GM21367 (cell line): ENCODE measurements at regions not wholly inside any gene's neighbourhood (a gene's known extent, or its start where the extent isn't known, plus 50 kb on each side); places are given as distances from the start of the nearest gene placed in this dataset.
"Not testable (repeated sequence)": the region's sequence is repeated elsewhere in the genome, so short reads cannot be mapped to it uniquely, and the experiment has no call there.

ENCODE experiments used
- ATAC-seq: cut with Tn5 transposase; IDR thresholded peaks from one replicate; pipeline ENCODE4 v1.9.1; 2021; ENCODE audit not compliant: unreplicated experiment

DNA sequence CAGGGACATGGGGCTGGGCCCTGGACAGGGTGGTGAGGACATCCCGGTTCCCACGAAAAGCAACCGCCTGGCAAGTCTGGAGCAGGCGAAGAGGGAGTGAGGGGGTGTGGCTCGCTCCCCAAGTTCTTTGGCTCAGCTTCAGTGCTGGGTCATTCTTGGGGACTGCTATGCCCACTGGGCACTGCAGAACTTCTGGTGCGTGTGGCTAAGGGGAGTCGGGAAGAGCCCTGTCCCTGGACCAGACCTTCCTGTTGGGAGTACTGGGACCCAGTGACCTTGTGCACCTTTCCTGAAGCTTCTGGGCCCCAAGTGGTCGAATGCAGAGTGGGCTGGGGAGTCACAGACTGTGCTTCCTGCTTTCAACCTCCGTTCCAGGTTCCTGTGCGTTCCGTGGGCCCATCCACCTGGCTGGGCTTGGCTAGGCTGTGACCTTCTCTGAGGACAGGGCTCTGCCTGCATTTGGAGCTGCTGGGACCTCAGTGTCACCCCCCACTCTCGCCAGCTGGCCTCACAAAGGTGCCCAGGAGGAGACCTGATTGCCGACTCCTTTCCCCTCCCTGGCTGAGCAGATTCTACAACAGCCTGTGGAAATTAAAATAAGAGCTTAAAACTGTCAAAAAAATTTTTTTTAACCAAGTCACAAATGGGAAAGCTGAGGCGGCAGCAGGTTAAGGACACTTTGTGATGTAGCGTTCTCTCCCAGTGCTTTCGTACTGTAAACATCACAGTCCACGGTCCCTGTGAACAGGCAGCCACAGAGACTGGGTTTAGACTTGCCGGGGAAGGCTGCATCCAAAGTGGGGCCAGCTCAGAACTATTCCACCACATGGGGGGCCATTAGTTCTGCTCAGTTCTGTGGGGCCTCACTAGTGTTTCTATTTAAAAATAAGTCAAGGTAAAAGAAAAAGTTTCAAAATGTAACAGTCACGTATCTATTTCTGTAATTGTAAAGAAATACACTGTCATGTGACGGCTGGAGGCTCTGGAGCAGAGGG is 63.8 kb upstream of the WNT7B start:
- ATAC-seq = no peak

DNA sequence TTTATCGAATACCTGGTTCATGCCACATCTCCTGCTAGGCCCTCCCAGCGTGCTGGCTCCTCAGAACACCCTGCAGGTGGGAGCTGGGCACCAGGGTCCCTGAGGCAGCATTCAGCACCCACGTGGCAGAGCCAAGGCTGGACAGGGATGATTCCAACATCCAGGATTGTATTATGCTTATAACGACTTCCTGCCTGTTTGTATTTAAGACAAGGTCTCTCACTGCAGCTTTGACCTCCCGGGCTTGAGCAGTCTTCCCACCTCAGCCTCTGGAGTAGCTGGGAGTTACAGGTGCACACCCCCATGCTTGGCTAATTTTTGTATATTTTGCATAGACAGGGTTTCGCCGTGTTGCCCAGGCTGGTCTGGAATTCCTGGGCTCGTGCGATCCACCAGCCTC is 64.7 kb upstream of the WNT7B start:
- ATAC-seq = no peak

DNA sequence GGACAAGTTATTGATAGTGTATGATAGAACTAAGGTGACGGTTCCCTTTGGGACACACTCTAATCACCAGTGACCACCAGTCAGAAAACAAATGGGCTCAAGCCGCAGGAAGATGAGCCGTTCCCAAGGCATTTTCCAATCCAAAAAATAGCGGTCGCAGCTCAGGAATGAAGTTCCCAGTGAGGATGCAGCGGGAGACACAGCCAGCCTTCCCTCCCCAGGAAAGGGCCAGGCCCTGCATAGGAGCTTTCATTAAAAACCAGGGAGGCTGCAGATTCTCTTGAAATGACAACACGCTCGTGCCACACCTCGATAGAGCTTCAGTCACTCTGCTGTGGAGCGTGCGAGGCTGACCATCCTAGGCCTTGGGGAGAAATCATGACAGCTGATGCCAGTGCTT is 65.8 kb upstream of the WNT7B start:
- ATAC-seq = no peak

DNA sequence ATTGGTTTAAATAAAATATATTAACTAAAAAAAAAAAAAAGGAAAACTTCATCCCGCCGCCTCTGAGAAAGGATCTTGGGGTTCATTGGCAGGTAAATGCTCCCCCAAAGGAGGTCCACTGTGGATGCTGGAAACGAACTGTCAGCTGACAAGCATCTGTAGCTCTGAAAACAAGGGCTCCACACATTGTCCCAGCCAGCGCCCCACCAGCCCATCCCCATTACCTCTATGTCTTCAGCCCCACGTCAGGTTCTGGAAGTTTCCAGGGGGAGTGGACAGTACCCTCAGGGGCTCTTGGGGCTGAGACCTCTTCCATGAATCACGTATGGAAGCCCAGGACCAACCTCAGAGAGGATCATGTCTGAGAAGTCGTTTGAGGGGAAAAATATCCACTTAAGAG is 66.4 kb upstream of the WNT7B start:
- no peak for ATAC-seq

DNA sequence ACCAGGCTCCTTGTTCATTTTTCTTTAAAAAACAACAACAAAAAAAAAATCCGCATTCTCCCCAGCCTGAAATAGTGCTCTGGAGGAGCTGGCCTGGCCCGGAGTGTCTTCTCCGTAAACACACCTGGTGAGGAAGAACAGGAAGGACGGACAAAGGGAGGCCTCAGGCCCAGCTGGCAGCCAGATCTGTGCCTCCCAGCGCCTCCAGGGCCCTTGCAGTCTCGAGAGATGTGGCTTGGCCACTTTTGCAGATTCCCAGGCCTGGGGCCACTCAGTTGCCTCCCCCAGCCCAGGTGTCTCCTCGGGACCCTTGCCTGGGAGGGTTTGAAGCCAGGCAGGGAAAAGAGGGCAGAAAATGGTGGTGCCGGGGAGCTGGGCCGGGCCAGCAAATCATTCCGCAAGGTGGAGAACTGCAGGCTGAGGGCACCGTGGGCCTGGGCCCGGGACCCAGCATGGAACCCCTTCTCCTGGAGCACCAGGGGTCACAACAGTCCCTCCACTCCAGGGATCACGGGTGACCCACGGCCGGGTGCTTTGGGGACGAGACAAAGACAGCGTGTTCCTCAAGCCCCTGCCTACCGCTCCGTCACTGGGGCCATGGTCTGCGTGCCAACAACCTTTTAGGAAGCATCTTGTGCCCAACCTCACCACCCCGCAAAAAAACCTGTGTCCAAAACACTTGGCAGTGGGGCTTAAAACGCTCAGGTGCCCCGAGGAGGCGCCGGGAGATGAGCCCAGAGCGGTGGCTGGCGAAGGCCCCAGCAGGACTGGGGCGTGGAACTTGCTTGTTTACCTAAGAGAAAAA is 67.1 kb upstream of the WNT7B start:
- no peak for ATAC-seq

DNA sequence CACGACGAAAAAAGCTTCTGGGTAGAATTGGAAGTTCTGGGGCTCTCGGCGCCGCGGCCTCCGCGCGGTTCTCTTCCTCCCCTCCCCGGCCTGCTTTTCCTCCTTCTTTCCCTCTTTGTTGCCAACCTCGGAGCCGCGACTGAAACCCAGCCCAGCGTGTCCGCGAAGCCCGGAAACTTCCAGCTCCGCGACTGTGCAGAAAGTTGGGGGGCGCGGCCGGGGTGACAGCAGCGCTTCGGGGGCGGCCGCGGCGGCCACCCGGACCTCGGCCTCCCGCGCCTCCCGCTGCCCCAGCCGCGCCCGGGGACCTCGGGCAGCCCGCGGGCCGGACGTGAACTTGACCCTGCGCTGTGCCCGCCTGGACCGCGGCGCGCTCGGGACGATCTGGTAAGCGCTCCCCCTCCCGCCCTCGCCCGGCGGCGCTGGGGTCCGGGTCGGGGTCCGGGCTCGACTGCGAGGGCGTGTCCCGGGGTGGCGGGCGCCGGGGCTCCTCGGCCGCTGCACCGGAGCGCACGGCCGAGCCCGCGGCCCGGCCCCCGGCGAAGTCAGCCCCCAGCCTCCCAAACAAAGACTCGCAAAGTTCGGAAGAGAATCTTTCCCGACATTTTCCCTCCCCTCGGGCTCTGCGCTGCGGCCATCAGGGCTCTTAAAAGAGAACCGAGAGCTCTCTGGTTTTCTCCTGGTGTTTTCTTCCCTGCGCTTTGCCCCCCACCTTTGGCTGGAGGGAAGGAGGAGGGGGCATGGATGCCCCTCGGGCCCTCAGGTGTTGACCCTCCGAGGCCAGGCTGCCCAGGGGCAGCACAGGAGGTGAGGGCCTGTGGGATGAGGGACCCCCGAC is 67.9 kb upstream of the WNT7B start:
- no peak for ATAC-seq

DNA sequence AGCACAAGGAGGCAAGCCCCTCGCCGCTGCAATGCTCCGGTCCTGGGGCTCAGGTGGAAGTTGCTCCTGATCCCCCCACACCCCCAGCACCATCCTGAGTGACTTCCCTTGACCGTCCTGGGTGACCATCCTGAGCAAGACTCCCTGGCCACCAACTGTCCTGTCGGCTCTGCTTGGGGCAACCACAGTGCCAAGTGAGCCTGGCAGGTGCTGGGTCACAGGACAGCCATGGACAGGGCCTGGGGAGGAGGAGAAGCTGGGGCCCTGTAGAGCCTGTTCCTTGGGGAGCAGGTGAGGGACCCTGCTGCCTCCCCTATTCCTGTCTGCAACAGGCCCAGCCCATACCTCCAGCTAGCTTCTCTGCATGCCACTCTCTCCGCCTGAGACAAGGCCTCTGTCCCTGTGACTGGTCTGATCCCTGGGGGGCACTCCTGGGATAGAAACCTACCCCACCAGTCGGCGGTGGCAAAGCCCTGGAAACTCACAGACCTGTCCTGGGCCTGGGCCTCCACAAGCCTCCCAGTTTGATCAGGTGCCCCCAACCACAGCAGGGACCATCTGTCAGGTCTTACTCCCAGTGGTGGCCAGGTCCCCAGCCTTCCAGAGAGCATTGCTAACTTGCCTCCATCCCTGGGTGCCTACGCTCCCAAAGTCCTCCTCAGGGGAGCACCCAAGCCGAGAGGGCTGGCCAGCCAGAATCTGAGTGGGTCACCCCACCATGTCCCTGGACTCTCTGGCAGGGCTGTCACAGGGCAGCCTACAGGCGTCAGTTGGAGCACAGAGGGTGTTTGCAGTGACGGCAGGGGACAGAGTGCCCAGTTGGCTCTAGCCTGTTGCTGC is 68.7 kb upstream of the WNT7B start:
- ATAC-seq = no peak

DNA sequence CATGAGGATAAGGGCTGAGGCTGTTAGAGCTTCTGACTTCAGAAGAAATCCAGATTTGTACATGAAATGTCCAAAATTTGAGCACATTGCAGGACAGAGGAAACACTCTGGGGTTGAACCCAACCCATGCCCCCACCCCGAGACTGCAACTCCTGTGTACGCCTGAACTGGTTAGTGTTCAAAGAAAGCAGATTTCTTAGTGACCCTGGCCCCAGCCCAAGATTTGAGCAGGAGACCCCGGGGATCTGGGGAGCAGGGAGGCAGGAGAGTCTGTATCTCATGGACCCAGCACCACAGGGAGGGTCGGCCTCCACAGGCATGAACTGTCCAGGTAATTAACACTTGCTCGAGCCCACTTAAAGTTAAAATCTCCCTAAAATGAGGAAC is 69.3 kb upstream of the WNT7B start:
- ATAC-seq = no peak

DNA sequence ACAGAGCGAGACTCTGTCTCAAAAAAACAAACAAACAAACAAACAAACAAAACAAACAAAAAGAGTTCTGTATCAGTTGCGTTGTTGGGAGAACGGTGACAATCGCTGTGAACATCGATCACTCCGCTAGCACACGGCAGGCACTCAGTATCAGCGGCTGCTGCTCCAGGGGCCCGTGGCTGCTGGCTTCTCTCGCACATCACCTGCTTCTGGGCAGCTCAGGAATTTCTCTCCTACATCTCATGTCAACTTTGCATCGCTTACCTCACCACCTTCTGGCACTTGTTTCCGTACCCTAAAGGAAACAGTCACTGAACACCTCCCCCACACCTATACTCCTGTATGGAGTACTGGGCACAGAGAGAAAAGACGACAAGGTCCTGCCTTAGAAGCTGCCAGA is 70.3 kb upstream of the WNT7B start:
- ATAC-seq = no peak

DNA sequence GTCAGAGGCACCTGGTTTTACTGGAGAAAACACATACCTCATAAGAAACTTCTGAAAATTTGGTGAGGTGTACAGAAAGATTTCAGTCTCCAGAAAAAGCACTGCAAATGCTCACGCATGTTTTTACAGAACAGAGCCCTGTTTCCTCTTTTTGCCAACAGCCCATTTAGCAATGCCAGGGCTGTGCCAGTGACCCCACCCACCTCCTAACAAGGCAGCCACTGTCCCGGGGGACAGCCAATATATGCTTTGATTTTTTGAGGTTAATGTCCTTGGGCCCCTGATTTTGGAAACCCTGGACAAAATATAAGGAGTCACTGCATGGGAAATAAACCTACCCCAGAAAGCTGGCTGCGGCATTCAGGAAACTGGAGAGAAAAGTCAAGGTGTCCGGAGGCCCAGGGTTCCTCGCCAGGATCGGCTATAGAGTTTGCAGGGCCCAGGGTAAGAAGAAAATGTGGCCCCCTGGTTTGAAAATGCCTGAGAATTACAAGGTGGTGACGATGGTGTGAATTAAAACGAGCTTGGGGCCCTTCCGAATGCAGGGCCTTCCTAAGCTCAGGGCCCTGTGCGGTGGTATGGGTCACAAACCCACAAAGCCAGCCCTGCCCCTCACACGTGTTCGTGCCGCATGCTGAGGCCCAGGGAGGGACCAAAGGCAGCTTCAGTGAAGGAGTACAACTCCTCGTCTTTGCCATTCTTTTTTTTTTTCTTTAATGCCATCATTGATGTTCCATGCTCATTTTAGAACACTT is 71.1 kb upstream of the WNT7B start:
- ATAC-seq = no peak

DNA sequence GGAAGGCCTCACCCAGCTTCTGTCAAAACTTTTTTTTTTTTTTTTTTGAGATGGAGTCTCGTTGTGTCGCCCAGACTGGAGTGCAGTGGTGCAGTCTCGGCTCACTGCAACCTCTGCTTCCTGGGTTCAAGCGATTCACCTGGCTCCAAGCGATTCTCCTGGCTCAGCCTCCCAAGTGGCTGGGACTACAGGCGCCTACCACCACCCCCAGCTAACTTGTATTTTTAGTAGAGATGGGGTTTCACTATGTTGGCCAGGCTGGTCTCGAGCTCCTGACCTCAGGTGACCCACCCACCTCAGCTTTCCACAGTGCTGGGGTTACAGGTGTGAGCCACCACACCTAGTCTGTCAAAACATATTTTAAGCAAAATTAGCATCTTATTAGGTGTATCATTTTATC is 71.7 kb upstream of the WNT7B start:
- not testable (repeated sequence) for ATAC-seq

DNA sequence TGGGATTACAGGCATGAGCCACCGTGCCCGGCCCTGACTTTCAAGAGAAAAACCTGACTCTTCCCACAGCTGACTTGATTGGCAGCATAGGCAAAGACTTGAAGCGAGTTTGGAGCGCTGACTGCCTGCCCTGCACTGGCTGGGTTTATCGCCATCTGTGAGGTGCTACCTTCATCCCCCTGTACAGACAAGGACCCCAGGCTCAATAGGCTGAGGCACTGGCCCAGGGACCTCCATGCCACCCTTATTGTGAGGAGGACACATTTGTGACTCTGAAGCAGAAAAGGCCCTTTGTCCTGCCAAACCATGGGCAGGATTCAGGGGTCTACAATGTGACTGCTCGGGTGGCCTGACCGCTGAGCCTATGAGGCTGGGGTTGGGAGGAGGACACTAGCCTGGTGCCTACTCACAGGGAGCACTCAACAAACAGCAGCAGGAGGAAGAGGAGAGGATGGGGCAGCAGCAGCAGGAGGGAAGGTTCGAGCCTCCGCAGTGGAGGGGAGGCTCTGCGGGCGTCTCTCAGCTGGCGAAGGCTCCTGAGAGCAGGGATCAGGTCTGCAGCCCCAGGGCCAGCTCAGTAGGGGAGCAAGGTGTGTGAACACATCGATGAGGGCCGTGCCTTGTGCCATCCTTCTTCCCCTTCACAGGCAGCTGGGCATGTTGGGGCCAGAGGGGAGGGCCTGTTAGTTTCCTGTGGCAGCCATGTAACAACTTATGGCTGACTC is 72.9 kb upstream of the WNT7B start:
- no peak for ATAC-seq

DNA sequence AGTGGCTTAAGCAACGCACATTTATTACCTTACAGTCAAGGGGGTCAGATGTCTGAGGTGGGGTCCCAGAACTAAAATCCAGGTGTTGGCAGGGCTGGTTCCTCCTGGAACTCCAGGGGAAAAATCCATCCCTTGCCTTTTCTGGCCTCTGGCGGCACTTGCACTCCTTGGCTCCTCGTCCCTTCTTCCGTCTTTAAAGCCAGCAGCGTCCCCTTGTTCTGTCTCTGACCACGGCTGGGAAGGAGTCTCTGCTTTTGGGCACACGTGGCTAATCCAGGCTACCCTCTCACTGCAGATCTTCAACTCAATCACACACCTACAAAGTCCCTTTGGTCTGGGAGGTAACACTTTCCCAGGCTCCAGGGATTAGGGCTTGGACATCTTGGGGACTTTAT is 73.5 kb upstream of the WNT7B start:
- ATAC-seq = no peak

DNA sequence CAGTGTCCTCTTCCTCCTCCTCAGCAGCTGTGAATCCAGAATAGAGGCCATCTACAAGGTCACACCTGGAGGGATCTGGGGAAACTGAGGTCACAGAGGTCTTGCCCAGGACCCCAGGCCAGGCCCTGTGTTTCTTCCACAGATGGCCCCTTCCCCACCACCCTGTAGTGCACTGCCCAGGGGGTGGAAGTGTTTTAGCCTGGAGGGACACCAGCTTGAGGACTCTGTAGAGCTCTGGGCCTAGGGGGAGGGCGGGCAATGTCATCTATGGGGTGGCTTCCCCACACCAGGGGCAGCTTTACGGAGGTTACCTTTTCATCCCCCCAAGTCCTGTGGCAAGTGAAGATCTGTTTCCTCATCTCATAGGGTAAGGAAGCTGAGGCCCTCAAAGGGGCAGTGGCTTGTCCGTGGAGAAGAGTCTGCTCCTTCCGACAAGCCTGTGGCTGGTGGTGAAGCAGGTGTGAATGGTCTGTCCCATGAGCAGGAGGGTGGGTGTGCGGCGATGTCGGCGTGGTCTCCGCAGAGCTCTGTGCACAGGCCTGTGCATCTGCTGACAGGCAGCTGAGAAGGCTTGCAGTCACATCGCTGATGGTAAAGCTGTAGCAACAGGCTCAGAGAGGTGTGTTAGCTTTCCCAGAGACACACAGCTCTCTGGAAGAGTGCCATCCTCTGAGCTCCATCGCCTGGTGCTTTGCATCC is 74.1 kb upstream of the WNT7B start:
- no peak for ATAC-seq

DNA sequence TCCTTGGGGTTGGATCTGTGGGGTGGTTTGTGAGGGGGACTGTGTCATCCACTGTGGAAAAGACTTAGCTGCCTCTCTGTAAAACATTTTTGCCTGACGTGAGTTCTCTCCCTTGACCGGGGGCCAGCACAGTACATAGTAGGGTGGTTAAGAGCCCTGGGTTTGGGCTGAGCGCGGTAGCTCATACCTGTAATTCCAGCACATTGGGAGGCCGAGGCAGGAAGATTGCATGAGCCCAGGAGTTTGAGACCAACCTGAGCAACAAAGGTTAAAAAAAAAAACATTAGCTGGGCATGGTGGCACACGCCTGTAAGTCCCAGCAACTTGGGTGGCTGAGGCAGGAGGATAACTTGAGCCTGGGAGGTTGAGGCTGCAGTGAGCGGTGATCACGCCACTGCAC is 74.7 kb upstream of the WNT7B start:
- no peak for ATAC-seq

DNA sequence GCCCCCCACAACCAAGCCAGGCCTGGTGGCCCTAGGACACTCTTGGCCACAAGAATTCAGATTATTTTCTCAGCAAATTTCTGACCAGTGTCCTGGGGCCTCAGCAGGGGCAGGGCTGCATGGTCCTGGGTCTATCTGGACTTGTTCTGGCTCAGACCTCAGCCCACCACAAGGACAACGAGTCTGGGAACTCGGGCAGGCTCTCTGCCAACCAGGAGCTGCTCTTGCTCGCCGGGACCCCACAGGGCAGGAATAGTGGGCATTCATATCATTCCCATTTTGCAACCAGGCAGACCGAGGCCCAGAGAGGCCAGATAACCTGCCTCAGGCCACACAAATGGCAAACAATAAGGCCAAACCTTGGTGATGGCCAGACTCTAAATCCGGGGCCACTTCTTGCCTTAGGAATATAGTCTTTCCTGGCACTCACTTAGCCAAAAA is 75.4 kb upstream of the WNT7B start:
- no peak for ATAC-seq

DNA sequence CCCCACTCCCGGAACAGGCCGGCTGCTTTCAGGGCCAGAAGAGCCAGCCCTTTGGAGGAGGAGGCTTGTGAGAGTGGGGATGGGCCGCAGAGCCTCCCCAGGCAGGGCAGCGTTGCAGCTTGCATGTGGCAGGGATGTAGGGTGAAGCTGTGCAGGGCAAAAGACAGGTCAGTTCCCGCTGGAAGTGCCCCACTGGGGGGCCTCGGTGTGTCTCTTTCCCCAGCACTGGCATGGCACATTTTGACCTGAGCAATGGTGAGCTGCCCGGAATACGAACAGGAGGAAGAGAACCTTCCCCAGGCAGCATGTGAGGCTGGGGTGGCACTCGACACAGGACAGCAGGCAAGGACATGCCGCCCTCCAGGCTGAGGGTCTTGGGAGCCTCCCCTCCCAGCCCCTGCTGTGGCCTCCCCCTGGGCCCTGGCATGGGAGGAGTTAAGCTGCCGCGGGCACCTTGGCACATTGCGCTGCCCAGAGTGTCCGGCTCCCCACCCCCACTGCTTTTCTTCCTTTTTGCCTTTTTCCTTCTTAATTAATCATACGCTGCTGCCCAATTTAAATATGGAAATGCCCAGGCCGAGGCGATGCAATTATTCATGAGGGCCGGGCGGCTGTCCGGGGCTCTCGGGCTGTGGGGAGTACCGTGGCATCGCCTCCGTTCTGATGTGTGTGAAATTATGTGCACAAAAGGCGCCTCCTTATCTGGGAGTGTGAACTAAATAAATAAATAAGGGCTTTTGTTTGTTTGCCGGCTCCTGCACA is 76.0 kb upstream of the WNT7B start:
- no peak for ATAC-seq
